DMS53 (cell line): ENCODE measurements at regions not wholly inside any gene's neighbourhood (a gene's known extent, or its start where the extent isn't known, plus 50 kb on each side); places are given as distances from the start of the nearest gene placed in this dataset.

Experiments
- DNase-seq: peaks from one replicate; lab custom pipeline; 2025; lab: John Stamatoyannopoulos, UW

GRCh38 chr18:42137693-42138375 lies 182.8 kb downstream of the PIK3C3 start:
- DNase-seq: peak; percentile 64

GRCh38 chr18:42141439-42141838 lies 186.4 kb downstream of the PIK3C3 start:
- peak; percentile 73 for DNase-seq

- DNase-seq: no peak
Measured at GRCh38 chr18:42155024-42155423, 200.0 kb downstream of the PIK3C3 start.

GRCh38 chr18:42156281-42156680 lies 201.2 kb downstream of the PIK3C3 start:
- no peak for DNase-seq

GRCh38 chr18:42157420-42157819 lies 202.4 kb downstream of the PIK3C3 start:
- DNase-seq: no peak

GRCh38 chr18:42157878-42158277 lies 202.8 kb downstream of the PIK3C3 start:
- no peak for DNase-seq

GRCh38 chr18:42159146-42159545 lies 204.1 kb downstream of the PIK3C3 start:
- DNase-seq: no peak

- no peak for DNase-seq
Measured at GRCh38 chr18:42163321-42163720, 208.3 kb downstream of the PIK3C3 start.

GRCh38 chr18:42164556-42164955 lies 209.5 kb downstream of the PIK3C3 start:
- no peak for DNase-seq

- no peak for DNase-seq
Measured at GRCh38 chr18:42165922-42166513, 211.0 kb downstream of the PIK3C3 start.

- no peak for DNase-seq
Measured at GRCh38 chr18:42168487-42168886, 213.5 kb downstream of the PIK3C3 start.

- no peak for DNase-seq
Measured at GRCh38 chr18:42168907-42169306, 213.9 kb downstream of the PIK3C3 start.

- peak; percentile 7 for DNase-seq
Measured at GRCh38 chr18:42174909-42175308, 219.9 kb downstream of the PIK3C3 start.

- DNase-seq: no peak
Measured at GRCh38 chr18:42176599-42176998, 221.6 kb downstream of the PIK3C3 start.

- DNase-seq: no peak
Measured at GRCh38 chr18:42177390-42177789, 222.4 kb downstream of the PIK3C3 start.

GRCh38 chr18:42178376-42179080 lies 223.5 kb downstream of the PIK3C3 start:
- DNase-seq: no peak

GRCh38 chr18:42179542-42180121 lies 224.6 kb downstream of the PIK3C3 start:
- DNase-seq: no peak

GRCh38 chr18:42181474-42181873 lies 226.4 kb downstream of the PIK3C3 start:
- DNase-seq: no peak

- DNase-seq: no peak
Measured at GRCh38 chr18:42182728-42183700, 228.0 kb downstream of the PIK3C3 start.

GRCh38 chr18:42183746-42184145 lies 228.7 kb downstream of the PIK3C3 start:
- peak; percentile 72 for DNase-seq

GRCh38 chr18:42184685-42185477 lies 229.8 kb downstream of the PIK3C3 start:
- DNase-seq: no peak
